ENCODE measurements at regions not wholly inside any gene's neighbourhood (a gene's known extent, or its start where the extent isn't known, plus 50 kb on each side); places are given as distances from the start of the nearest gene placed in this dataset.

DNA sequence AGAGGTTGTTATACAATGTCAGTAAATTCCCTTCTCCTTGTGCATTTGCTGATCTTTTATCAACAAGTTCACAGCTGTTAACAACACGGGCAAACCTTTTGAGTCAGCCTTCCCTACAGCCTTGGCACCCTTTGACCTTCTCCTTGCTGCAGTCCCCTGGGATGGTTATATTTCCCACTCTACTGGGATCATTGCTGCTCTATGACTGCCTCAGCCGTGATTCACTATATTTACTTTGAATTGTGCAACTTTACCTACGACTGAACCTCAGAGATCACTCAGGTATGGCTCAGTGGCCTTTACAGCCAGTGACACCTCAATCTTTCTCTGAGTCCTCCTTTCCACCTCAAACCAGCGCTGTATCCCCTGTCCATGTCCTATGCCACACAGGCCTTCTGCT lies 1293.3 kb downstream of the EPHA7 start:
- DNase-seq, result no peak
- no peak for ATAC-seq
- intact Hi-C loops (cut with DNase I, micrococcal nuclease), result no loop called here
- TF ChIP-seq, protein P1, sequence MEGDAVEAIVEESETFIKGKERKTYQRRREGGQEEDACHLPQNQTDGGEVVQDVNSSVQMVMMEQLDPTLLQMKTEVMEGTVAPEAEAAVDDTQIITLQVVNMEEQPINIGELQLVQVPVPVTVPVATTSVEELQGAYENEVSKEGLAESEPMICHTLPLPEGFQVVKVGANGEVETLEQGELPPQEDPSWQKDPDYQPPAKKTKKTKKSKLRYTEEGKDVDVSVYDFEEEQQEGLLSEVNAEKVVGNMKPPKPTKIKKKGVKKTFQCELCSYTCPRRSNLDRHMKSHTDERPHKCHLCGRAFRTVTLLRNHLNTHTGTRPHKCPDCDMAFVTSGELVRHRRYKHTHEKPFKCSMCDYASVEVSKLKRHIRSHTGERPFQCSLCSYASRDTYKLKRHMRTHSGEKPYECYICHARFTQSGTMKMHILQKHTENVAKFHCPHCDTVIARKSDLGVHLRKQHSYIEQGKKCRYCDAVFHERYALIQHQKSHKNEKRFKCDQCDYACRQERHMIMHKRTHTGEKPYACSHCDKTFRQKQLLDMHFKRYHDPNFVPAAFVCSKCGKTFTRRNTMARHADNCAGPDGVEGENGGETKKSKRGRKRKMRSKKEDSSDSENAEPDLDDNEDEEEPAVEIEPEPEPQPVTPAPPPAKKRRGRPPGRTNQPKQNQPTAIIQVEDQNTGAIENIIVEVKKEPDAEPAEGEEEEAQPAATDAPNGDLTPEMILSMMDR (IDR thresholded peaks at IDR 0.05), result no peak
- no peaks in the 10 kb centered on the region for H3K9me3 ChIP-seq
- no peaks in the 10 kb centered on the region for H3K36me3 ChIP-seq (ENCODE audit: low read depth)
- H3K4me1 ChIP-seq (ENCODE audit: low read depth), result no peaks in the 10 kb centered on the region
- H3K4me3 ChIP-seq, result no peak overlapping the region

DNA sequence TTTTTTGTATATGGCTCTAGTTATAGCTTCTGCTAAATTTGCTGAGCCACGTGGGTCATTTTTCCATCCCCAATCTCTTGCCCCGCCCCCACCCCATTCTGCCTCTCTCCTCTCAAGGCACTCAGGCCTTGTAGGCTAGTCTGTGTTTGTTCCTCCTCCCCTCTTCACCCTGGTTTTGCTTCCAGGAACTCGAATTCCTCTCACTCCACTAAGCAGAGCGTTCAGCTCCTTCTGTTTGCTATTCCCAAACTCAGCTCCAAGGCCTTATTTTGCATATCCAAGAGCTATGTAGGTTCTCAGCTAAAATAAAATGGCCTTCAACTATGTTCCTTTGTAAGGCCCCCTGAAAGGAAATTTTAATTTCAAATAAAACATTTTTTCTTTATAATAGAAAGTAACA lies 1293.7 kb downstream of the EPHA7 start:
- H3K4me1 ChIP-seq (ENCODE audit: low read depth), result no peaks in the 10 kb centered on the region
- ATAC-seq (no peak), DNase-seq (no peak)
- TF ChIP-seq, protein P1 (IDR thresholded peaks at IDR 0.05), result no peak
- H3K4me3 ChIP-seq, result no peak overlapping the region
- intact Hi-C loops (cut with DNase I, micrococcal nuclease), result no loop called here
- no peaks in the 10 kb centered on the region for H3K9me3 ChIP-seq
- no peaks in the 10 kb centered on the region for H3K36me3 ChIP-seq (ENCODE audit: low read depth)

DNA sequence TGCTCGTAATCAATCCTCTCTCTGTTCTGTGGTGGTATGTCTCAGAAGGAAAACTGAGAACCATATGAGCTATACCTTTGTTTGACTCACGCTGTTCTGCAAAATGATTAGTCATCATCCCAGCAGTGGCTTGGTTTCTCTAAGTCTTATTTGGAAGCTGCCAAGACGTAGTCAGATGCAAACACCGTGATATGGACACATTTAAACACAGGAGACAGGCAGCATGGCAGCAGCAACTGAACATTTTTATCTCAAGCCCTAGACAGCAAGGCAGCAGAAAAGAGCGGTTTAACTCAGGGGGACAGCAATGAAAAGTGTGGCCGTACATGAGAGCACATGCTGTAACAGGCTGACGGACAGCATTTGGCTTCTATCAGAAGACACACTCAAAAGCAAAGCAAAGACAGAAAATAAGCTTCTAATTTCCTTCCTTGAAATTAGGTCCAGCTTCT lies 1295.1 kb downstream of the EPHA7 start:
- no peaks in the 10 kb centered on the region for H3K4me1 ChIP-seq (ENCODE audit: low read depth)
- H3K4me3 ChIP-seq, result no peak overlapping the region
- no peaks in the 10 kb centered on the region for H3K36me3 ChIP-seq (ENCODE audit: low read depth)
- ATAC-seq (no peak), DNase-seq (no peak)
- TF ChIP-seq, protein P1 (IDR thresholded peaks at IDR 0.05), result no peak
- intact Hi-C loops (cut with DNase I, micrococcal nuclease), result no loop called here
- H3K9me3 ChIP-seq, result no peaks in the 10 kb centered on the region

DNA sequence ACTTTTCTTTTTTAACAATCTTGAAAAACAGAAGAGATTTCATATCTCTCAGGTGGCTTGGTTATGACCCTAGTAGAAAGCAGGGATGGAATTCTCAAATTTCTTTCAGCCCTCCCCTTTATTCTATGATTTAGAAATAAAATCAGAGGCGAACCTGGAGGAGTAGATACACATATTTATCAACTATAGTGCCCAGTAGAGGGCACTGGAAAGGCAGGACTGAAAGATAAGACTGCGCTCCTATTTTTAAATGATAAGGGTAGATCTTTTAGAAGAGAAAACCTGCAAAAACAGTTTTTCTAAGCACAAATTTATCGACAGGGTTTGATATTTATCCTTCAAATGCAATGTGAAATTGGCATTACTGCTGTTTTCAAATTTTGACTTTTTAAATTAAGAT lies 1296.6 kb downstream of the EPHA7 start:
- TF ChIP-seq, protein P1 (IDR thresholded peaks at IDR 0.05), result no peak
- ATAC-seq (no peak), DNase-seq (no peak)
- intact Hi-C loops (cut with DNase I, micrococcal nuclease), result no loop called here
- H3K4me3 ChIP-seq, result no peak overlapping the region
- no peaks in the 10 kb centered on the region for H3K9me3 ChIP-seq
- H3K36me3 ChIP-seq (ENCODE audit: low read depth), result no peaks in the 10 kb centered on the region
- H3K4me1 ChIP-seq (ENCODE audit: low read depth), result no peaks in the 10 kb centered on the region

- Histone ChIP-seq H3K36me3 (ENCODE audit: low read depth) (no peaks in the 10 kb centered on the region), H3K9me3 (no peaks in the 10 kb centered on the region), H3K4me3 (no peak overlapping the region), H3K4me1 (ENCODE audit: low read depth) (no peaks in the 10 kb centered on the region)
- TF ChIP-seq, protein P1 (IDR thresholded peaks at IDR 0.05), result no peak
- intact Hi-C loops (cut with DNase I, micrococcal nuclease), result no loop called here
- ATAC-seq (no peak), DNase-seq (no peak)
Observed at GRCh38 chr6:92121228-92121627, 1298.1 kb downstream of the EPHA7 start.

DNA sequence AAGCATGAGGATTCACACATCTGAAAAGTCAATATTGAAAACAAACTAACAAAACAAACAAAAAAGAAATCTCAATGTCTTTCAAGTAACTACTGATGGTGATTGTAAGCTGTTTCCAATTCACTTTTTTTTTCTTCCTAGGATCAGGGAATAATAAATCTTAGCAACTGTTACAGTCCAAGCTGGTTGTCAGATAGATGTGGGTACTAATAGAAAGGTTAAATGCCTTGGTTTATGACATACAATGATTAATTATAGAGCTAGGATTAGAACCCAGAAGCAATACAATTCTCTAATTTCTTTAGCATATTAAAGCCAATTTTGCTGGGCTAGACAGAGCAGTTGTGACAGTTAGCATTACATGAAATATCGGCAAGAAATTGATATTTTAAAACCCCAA lies 1301.6 kb downstream of the EPHA7 start:
- TF ChIP-seq, protein P1 (IDR thresholded peaks at IDR 0.05), result no peak
- H3K36me3 ChIP-seq (ENCODE audit: low read depth), result no peaks in the 10 kb centered on the region
- ATAC-seq (no peak), DNase-seq (no peak)
- H3K9me3 ChIP-seq, result no peaks in the 10 kb centered on the region
- intact Hi-C loops (cut with DNase I, micrococcal nuclease), result no loop called here
- no peak overlapping the region for H3K4me3 ChIP-seq
- no peaks in the 10 kb centered on the region for H3K4me1 ChIP-seq (ENCODE audit: low read depth)
